ENCODE measurements at regions not wholly inside any gene's neighbourhood (a gene's known extent, or its start where the extent isn't known, plus 50 kb on each side); places are given as distances from the start of the nearest gene placed in this dataset.

DNA sequence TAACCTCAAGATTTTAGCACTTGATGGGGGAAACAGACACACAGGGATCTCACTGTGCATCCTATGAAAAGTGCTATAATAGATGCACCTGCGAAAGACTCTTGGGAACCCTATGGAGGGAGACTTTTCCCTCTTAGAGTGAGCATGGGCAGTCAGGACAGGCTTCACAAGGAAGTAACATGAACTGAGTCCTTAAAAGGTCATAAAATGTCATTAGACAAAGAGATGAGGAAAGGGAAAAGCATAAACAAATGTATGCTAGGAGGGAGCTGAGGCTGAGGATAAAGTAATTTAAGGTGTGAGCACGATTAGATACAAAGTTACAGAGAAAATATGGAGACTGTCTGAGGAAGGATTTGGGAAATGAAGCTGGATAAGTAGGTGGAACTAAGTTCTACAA lies 60.6 kb upstream of the MIER3 start:
- H3K27me3 ChIP-seq (ENCODE audit: control insufficient read depth, insufficient read depth, low read length), result no peaks in the 10 kb centered on the region
- H4K20me1 ChIP-seq (ENCODE audit: control insufficient read depth, extremely low read depth, insufficient read depth, low read length), result no peaks in the 10 kb centered on the region
- H3K4me3 ChIP-seq (replicated peaks in 1 of 4; ENCODE audit: control extremely low read depth in 1 of 4, insufficient read depth in 1 of 4, low read depth in 3 of 4, low read length in 4 of 4), result no peak overlapping the region
- no peaks in the 10 kb centered on the region for H3K4me1 ChIP-seq (ENCODE audit: control insufficient read depth, extremely low read depth, insufficient read depth, low read length)
- H3K27ac ChIP-seq (ENCODE audit: insufficient read depth, low read length), result no peak overlapping the region
- no peaks in the 10 kb centered on the region for H3K36me3 ChIP-seq (ENCODE audit: control insufficient read depth, insufficient read depth, low read length)
- no peak overlapping the region for H2AFZ ChIP-seq (ENCODE audit: low read length)
- H3K9ac ChIP-seq (ENCODE audit: insufficient read depth, low read length), result no peak overlapping the region
- H3K79me2 ChIP-seq (ENCODE audit: control insufficient read depth, insufficient read depth, low read length), result no peaks in the 10 kb centered on the region
- no peak for DNase-seq (ENCODE audit: low read depth in 2 of 2)
- H3K9me3 ChIP-seq (ENCODE audit: control insufficient read depth, insufficient read depth, low read depth, low read length), result no peaks in the 10 kb centered on the region
- TF ChIP-seq, protein P1, sequence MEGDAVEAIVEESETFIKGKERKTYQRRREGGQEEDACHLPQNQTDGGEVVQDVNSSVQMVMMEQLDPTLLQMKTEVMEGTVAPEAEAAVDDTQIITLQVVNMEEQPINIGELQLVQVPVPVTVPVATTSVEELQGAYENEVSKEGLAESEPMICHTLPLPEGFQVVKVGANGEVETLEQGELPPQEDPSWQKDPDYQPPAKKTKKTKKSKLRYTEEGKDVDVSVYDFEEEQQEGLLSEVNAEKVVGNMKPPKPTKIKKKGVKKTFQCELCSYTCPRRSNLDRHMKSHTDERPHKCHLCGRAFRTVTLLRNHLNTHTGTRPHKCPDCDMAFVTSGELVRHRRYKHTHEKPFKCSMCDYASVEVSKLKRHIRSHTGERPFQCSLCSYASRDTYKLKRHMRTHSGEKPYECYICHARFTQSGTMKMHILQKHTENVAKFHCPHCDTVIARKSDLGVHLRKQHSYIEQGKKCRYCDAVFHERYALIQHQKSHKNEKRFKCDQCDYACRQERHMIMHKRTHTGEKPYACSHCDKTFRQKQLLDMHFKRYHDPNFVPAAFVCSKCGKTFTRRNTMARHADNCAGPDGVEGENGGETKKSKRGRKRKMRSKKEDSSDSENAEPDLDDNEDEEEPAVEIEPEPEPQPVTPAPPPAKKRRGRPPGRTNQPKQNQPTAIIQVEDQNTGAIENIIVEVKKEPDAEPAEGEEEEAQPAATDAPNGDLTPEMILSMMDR (conservative IDR thresholded peaks at IDR 0.05 in 1 of 2, IDR thresholded peaks at IDR 0.05 in 1 of 2; ENCODE audit: low read depth in 1 of 2, low read length in 2 of 2), result no peak
- TF ChIP-seq EZH2 (IDR thresholded peaks at IDR 0.05; ENCODE audit: low read length, missing control alignments), result no peak
- no peak overlapping the region for H3K4me2 ChIP-seq (ENCODE audit: extremely low read depth, insufficient read depth, low read length)

DNA sequence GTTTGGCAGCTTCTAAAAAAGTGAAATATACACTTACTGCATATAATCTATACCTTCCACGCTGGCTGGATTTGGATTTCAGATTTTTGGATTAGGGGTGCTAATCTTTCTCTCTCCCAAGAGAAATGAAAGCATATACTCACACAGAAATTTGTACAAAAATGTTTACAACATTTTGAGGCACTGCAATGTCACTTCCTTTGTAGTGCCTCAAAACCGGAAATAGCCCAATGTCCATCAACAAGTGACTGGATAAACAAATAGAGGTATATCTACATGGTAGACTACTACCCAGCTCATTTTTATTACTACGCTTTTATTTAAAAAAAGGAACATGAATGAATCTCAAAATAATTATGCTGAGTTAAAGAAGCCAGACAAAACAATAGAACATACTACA lies 74.0 kb upstream of the MIER3 start:
- TF ChIP-seq, protein P1 (conservative IDR thresholded peaks at IDR 0.05 in 1 of 2, IDR thresholded peaks at IDR 0.05 in 1 of 2; ENCODE audit: low read depth in 1 of 2, low read length in 2 of 2), result no peak
- TF ChIP-seq EZH2 (IDR thresholded peaks at IDR 0.05; ENCODE audit: low read length, missing control alignments), result no peak
- no peaks in the 10 kb centered on the region for H3K36me3 ChIP-seq (ENCODE audit: control insufficient read depth, insufficient read depth, low read length)
- H4K20me1 ChIP-seq (ENCODE audit: control insufficient read depth, extremely low read depth, insufficient read depth, low read length), result no peaks in the 10 kb centered on the region
- no peak overlapping the region for H3K4me3 ChIP-seq (replicated peaks in 1 of 4; ENCODE audit: control extremely low read depth in 1 of 4, insufficient read depth in 1 of 4, low read depth in 3 of 4, low read length in 4 of 4)
- H3K4me1 ChIP-seq (ENCODE audit: control insufficient read depth, extremely low read depth, insufficient read depth, low read length), result no peaks in the 10 kb centered on the region
- H3K27me3 ChIP-seq (ENCODE audit: control insufficient read depth, insufficient read depth, low read length), result no peaks in the 10 kb centered on the region
- H2AFZ ChIP-seq (ENCODE audit: low read length), result no peak overlapping the region
- H3K9ac ChIP-seq (ENCODE audit: insufficient read depth, low read length), result no peak overlapping the region
- DNase-seq (ENCODE audit: low read depth in 2 of 2), result no peak
- no peak overlapping the region for H3K4me2 ChIP-seq (ENCODE audit: extremely low read depth, insufficient read depth, low read length)
- no peaks in the 10 kb centered on the region for H3K79me2 ChIP-seq (ENCODE audit: control insufficient read depth, insufficient read depth, low read length)
- H3K9me3 ChIP-seq (ENCODE audit: control insufficient read depth, insufficient read depth, low read depth, low read length), result no peaks in the 10 kb centered on the region
- H3K27ac ChIP-seq (ENCODE audit: insufficient read depth, low read length), result no peak overlapping the region

DNA sequence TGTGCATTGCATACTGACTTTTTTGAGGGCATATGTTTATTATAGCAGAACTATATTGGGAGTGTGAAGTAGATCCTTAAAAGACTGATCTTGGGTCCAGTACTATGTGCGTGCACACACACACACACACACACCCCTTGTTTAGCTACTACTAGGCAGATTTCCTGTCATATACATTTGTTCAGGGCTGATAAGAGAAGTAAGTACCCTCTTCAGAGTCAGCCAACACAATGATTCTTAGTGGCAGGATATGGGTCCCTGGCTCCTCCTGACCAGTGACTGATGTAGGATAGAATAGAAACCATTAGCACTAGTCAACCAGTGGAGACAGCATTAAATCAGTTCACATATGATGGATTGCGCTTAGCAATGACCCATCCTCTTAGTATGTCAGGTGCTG lies 76.2 kb upstream of the MIER3 start:
- no peaks in the 10 kb centered on the region for H4K20me1 ChIP-seq (ENCODE audit: control insufficient read depth, extremely low read depth, insufficient read depth, low read length)
- DNase-seq (ENCODE audit: low read depth in 2 of 2), result no peak
- no peaks in the 10 kb centered on the region for H3K4me1 ChIP-seq (ENCODE audit: control insufficient read depth, extremely low read depth, insufficient read depth, low read length)
- no peak overlapping the region for H2AFZ ChIP-seq (ENCODE audit: low read length)
- H3K27ac ChIP-seq (ENCODE audit: insufficient read depth, low read length), result no peak overlapping the region
- no peak overlapping the region for H3K9ac ChIP-seq (ENCODE audit: insufficient read depth, low read length)
- TF ChIP-seq, protein P1 (conservative IDR thresholded peaks at IDR 0.05 in 1 of 2, IDR thresholded peaks at IDR 0.05 in 1 of 2; ENCODE audit: low read depth in 1 of 2, low read length in 2 of 2), result no peak
- no peak for TF ChIP-seq EZH2 (IDR thresholded peaks at IDR 0.05; ENCODE audit: low read length, missing control alignments)
- H3K36me3 ChIP-seq (ENCODE audit: control insufficient read depth, insufficient read depth, low read length), result no peaks in the 10 kb centered on the region
- no peaks in the 10 kb centered on the region for H3K9me3 ChIP-seq (ENCODE audit: control insufficient read depth, insufficient read depth, low read depth, low read length)
- H3K27me3 ChIP-seq (ENCODE audit: control insufficient read depth, insufficient read depth, low read length), result no peaks in the 10 kb centered on the region
- H3K4me3 ChIP-seq (replicated peaks in 1 of 4; ENCODE audit: control extremely low read depth in 1 of 4, insufficient read depth in 1 of 4, low read depth in 3 of 4, low read length in 4 of 4), result no peak overlapping the region
- no peak overlapping the region for H3K4me2 ChIP-seq (ENCODE audit: extremely low read depth, insufficient read depth, low read length)
- H3K79me2 ChIP-seq (ENCODE audit: control insufficient read depth, insufficient read depth, low read length), result no peaks in the 10 kb centered on the region
